OCI-LY7 (cell line): ENCODE measurements at regions not wholly inside any gene's neighbourhood (a gene's known extent, or its start where the extent isn't known, plus 50 kb on each side); places are given as distances from the start of the nearest gene placed in this dataset.

Source experiments
- BruUV-seq: library from RNA; stranded (reverse); fragments of 400-500 nt; replicated peaks from 2 replicates; lab custom pipeline; 2021; lab: Mats Ljungman, UMichigan
- CTCF ChIA-PET: fragments of 300-600 bp; sonication (Branson Sonifier 250); formaldehyde crosslinking; loops from one replicate; lab custom pipeline; 2022; ENCODE audit warnings: antibody characterized with exemption; ENCODE audit not compliant: unreplicated experiment; lab: Charles Lee
- POLR2A ChIA-PET: fragments of 300-600 bp; sonication (Branson Sonifier 250); formaldehyde crosslinking; loops from one replicate; lab custom pipeline; 2022; ENCODE audit warnings: antibody characterized with exemption; lab: Charles Lee
- DNase-seq: peaks from one replicate; pipeline ENCODE4 v3.0.0-alpha.2; 2015; ENCODE audit warnings: low spot score
- H2AFZ ChIP-seq: fragments of 200-600 bp; sonication (generic), shearing (Covaris generic); 2 replicates; pipeline ENCODE4 v1.6.1; 2014; ENCODE audit warnings: mild to moderate bottlenecking, antibody characterized with exemption, low read length, moderate library complexity
- H3K27ac ChIP-seq: fragments of 200-600 bp; sonication (generic); 2 replicates; pipeline ENCODE4 v1.5.1; 2014; ENCODE audit warnings: mixed run types, low read depth, mild to moderate bottlenecking, moderate library complexity, low read length, inconsistent platforms; ENCODE audit not compliant: poor library complexity, severe bottlenecking
- H3K36me3 ChIP-seq: fragments of 200-600 bp; sonication (generic); 2 replicates; pipeline ENCODE4 v1.6.1; 2014; ENCODE audit warnings: mild to moderate bottlenecking, antibody characterized with exemption, low read length, moderate library complexity, mixed read lengths; ENCODE audit not compliant: insufficient read depth
- H3K4me1 ChIP-seq: fragments of 200-600 bp; sonication (generic); 2 replicates; pipeline ENCODE4 v1.5.1; 2014; ENCODE audit warnings: mild to moderate bottlenecking, low read length; ENCODE audit not compliant: insufficient read depth, poor library complexity, severe bottlenecking
- H3K4me2 ChIP-seq: fragments of 200-600 bp; sonication (generic); 2 replicates; pipeline ENCODE4 v1.6.1; 2014; ENCODE audit warnings: mild to moderate bottlenecking, low read length
- H3K4me3 ChIP-seq: fragments of 200-600 bp; sonication (generic); 2 replicates; pipeline ENCODE4 v1.5.1; 2014; ENCODE audit warnings: mild to moderate bottlenecking, low read depth, low read length; ENCODE audit not compliant: poor library complexity, severe bottlenecking
- H3K79me2 ChIP-seq: fragments of 200-600 bp; sonication (generic); 2 replicates; pipeline ENCODE4 v1.6.1; 2016; ENCODE audit warnings: low read depth, mild to moderate bottlenecking, low read length, moderate library complexity, mixed read lengths; ENCODE audit not compliant: insufficient read depth
- H3K9me2 ChIP-seq: fragments of 200-600 bp; sonication (generic); 2 replicates; pipeline ENCODE4 v1.6.1; 2016; ENCODE audit warnings: mild to moderate bottlenecking, low read length, mixed read lengths; ENCODE audit not compliant: insufficient read depth
- H3K9me3 ChIP-seq: fragments of 200-600 bp; sonication (generic); 2 replicates; pipeline ENCODE4 v1.6.1; 2014; ENCODE audit warnings: mild to moderate bottlenecking, mixed run types, low read length, mixed read lengths
- H4K20me1 ChIP-seq: fragments of 200-600 bp; sonication (generic); 2 replicates; pipeline ENCODE4 v1.6.1; 2014; ENCODE audit warnings: mild to moderate bottlenecking, antibody characterized with exemption, low read length, moderate library complexity, mixed read lengths; ENCODE audit not compliant: insufficient read depth
- EZH2phosphoT487 ChIP-seq: fragments of 200-600 bp; sonication (generic); IDR thresholded peaks from 2 replicates; pipeline ENCODE4 v1.6.1; 2018; ENCODE audit warnings: low read depth, borderline replicate concordance, mild to moderate bottlenecking, mixed run types, antibody characterized with exemption, low read length, moderate library complexity, mixed read lengths
- intact Hi-C: fragments of 100-400 bp; cut with micrococcal nuclease; formaldehyde crosslinking; loops from one replicate; pipeline ENCODE4 v1.10.0; 2022; ENCODE audit not compliant: unreplicated experiment
- TF ChIP-seq, protein P1 (sequence below): fragments of 200-600 bp; sonication (generic); conservative IDR thresholded peaks from 2 replicates; pipeline ENCODE4 v1.5.1; 2014; ENCODE audit warnings: mild to moderate bottlenecking, antibody characterized with exemption, low read length, moderate library complexity, mixed read lengths

DNA sequence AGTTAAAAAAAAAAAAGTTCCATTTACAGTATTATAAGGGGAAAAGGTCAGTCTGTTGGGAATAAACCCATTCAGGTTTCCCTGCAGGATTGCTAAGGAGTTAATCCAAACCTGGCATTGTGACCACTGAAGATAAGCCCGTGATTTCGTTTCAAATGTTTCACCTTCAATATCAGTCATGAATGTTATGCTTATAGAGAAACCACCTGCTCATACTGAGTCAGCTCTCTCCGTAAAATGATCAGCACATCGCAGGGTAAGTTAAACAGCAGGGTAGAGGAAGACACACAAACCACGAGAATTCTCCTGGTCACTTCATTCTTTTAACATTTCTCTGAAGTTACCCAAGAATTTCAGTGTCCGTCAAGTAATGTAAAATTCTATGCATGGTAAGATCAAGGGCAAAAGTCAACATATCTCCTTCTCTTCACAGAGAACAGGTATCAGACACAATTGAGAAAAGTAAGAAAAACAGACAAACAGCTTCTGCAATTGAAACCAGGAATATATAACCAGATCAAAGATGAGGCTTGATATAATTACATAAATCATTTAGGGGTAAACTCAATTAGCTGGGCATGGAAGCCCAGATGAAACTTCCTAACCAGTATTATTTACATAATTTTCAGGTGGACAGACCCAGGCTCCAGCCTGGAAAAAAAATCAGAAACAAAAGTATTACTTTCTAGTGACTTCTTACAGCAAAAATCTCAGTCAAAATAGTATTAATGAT, 67.6 kb upstream of the ARHGEF3 start:
- H3K79me2 ChIP-seq: no peaks in the 10 kb centered on the region
- DNase-seq: no peak
- no peak overlapping the region for H3K4me2 ChIP-seq
- ChIA-PET CTCF (no interaction called here), POLR2A (interaction anchor here (0.9 to 1.9 kb wide), 4 partner anchors 15 to 20 kb away, joined by 3 to 4 read pairs (median 4); no protein-coding TSS in a partner anchor)
- H3K36me3 ChIP-seq: 0 out of 2 replicates have a peak, but pooled peaks cover 3% of the 10 kb centered on the region
- H3K27ac ChIP-seq: no peak overlapping the region
- no peak overlapping the region for H2AFZ ChIP-seq
- no peaks in the 10 kb centered on the region for H3K4me1 ChIP-seq
- intact Hi-C loops: no loop called here
- TF ChIP-seq, protein P1, sequence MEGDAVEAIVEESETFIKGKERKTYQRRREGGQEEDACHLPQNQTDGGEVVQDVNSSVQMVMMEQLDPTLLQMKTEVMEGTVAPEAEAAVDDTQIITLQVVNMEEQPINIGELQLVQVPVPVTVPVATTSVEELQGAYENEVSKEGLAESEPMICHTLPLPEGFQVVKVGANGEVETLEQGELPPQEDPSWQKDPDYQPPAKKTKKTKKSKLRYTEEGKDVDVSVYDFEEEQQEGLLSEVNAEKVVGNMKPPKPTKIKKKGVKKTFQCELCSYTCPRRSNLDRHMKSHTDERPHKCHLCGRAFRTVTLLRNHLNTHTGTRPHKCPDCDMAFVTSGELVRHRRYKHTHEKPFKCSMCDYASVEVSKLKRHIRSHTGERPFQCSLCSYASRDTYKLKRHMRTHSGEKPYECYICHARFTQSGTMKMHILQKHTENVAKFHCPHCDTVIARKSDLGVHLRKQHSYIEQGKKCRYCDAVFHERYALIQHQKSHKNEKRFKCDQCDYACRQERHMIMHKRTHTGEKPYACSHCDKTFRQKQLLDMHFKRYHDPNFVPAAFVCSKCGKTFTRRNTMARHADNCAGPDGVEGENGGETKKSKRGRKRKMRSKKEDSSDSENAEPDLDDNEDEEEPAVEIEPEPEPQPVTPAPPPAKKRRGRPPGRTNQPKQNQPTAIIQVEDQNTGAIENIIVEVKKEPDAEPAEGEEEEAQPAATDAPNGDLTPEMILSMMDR: no peak
- no peak for TF ChIP-seq EZH2phosphoT487
- H3K9me2 ChIP-seq: no peaks in the 10 kb centered on the region
- no peaks in the 10 kb centered on the region for H4K20me1 ChIP-seq
- BruUV-seq: no TSS peak
- H3K4me3 ChIP-seq: no peak overlapping the region
- H3K9me3 ChIP-seq: no peaks in the 10 kb centered on the region

DNA sequence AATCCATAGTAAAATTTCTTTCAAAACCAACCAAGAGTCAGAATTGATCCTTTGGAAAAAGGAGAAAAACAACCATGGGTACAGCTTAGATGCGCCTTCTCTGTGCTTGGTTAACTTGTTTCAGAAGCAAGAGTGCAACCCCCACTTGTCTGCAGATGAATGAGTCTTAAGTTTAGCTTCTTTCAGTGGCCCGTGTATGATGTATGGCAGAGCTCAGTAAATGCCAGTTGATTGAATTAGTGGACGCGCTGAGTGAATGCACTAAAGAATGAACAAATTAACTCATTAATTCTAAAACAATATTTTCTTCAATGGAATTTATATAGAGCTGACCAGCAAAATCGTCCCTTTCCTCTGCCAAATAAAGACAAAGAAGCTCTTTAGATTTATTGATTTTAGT, 67.0 kb upstream of the ARHGEF3 start:
- no peaks in the 10 kb centered on the region for H3K9me3 ChIP-seq
- no peaks in the 10 kb centered on the region for H3K9me2 ChIP-seq
- no peak overlapping the region for H3K4me3 ChIP-seq
- intact Hi-C loops: no loop called here
- no peak for DNase-seq
- no peaks in the 10 kb centered on the region for H4K20me1 ChIP-seq
- ChIA-PET POLR2A (interaction anchor here (0.6 to 1.9 kb wide), 6 partner anchors 16 to 244 kb away, joined by 3 to 4 read pairs (median 4); no protein-coding TSS in a partner anchor), CTCF (no interaction called here)
- no peaks in the 10 kb centered on the region for H3K79me2 ChIP-seq
- H3K36me3 ChIP-seq: 0 out of 2 replicates have a peak, but pooled peaks cover 3% of the 10 kb centered on the region
- no peak overlapping the region for H2AFZ ChIP-seq
- no TSS peak for BruUV-seq
- H3K4me2 ChIP-seq: no peak overlapping the region
- no peaks in the 10 kb centered on the region for H3K4me1 ChIP-seq
- TF ChIP-seq, protein P1: no peak
- no peak for TF ChIP-seq EZH2phosphoT487
- H3K27ac ChIP-seq: no peak overlapping the region

DNA sequence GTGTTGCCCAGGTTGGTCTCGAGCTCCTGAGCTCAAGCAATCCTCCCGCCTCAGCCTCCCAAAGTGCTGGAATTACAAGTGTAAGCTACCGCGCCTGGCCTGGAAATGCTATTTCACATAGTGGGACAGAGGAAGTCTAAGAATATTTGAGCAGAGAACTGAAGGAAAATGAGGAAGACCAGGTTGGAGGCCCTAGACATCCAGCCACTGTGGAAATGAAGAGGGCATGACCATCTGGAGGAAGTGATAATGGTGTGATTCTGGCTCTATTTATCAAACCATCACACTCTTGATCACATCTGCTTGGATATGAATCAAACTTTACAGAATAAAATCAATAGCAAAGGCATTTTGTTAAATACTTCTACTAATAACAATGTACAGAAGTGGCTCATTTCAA, 65.9 kb upstream of the ARHGEF3 start:
- Histone ChIP-seq H3K9me2 (no peaks in the 10 kb centered on the region), H3K4me2 (no peak overlapping the region), H3K4me3 (no peak overlapping the region), H4K20me1 (no peaks in the 10 kb centered on the region), H3K9me3 (no peaks in the 10 kb centered on the region), H3K4me1 (peaks cover 5% of the 10 kb centered on the region), H2AFZ (no peak overlapping the region), H3K36me3 (0 out of 2 replicates have a peak, but pooled peaks cover 3% of the 10 kb centered on the region), H3K79me2 (no peaks in the 10 kb centered on the region), H3K27ac (no peak overlapping the region)
- BruUV-seq: no TSS peak
- ChIA-PET POLR2A (interaction anchor here (0.5 kb wide), 1 partner anchor 47 kb away, joined by 3 read pairs; no protein-coding TSS in a partner anchor), CTCF (no interaction called here)
- intact Hi-C loops: no loop called here
- TF ChIP-seq EZH2phosphoT487: no peak
- DNase-seq: no peak
